HG03457 (cell line): ENCODE measurements at regions not wholly inside any gene's neighbourhood (a gene's known extent, or its start where the extent isn't known, plus 50 kb on each side); places are given as distances from the start of the nearest gene placed in this dataset.

ENCODE experiments used
- ATAC-seq: cut with Tn5 transposase; IDR thresholded peaks from one replicate; pipeline ENCODE4 v1.9.1; 2021; ENCODE audit warnings: moderate number of reproducible peaks; ENCODE audit not compliant: unreplicated experiment

GRCh38 chr15:36498916-36499315, 80.5 kb upstream of the CDIN1 start:
- ATAC-seq: no peak

GRCh38 chr15:36499412-36500389, 79.7 kb upstream of the CDIN1 start:
- ATAC-seq: no peak

GRCh38 chr15:36501063-36501678, 78.3 kb upstream of the CDIN1 start:
- ATAC-seq: no peak

GRCh38 chr15:36502509-36502908, 76.9 kb upstream of the CDIN1 start:
- no peak for ATAC-seq

GRCh38 chr15:36506733-36507356, 72.6 kb upstream of the CDIN1 start:
- no peak for ATAC-seq

GRCh38 chr15:36507458-36507857, 72.0 kb upstream of the CDIN1 start:
- ATAC-seq: no peak

- ATAC-seq: no peak
Measured at GRCh38 chr15:36511594-36511993, 67.8 kb upstream of the CDIN1 start.

GRCh38 chr15:36517758-36518157, 61.7 kb upstream of the CDIN1 start:
- ATAC-seq: no peak

- ATAC-seq: no peak
Measured at GRCh38 chr15:36519067-36519466, 60.4 kb upstream of the CDIN1 start.

GRCh38 chr15:36525430-36525829, 54.0 kb upstream of the CDIN1 start:
- ATAC-seq: no peak

- ATAC-seq: no peak
Measured at GRCh38 chr15:36527235-36528162, 51.9 kb upstream of the CDIN1 start.

- ATAC-seq: peak; percentile 67
Measured at GRCh38 chr15:36529296-36530011, 50.0 kb upstream of the CDIN1 start.
